ENCODE measurements at regions not wholly inside any gene's neighbourhood (a gene's known extent, or its start where the extent isn't known, plus 50 kb on each side); places are given as distances from the start of the nearest gene placed in this dataset.

GRCh38 chr6:154885214-154885613, 109.9 kb upstream of the TIAM2 start:
- Histone ChIP-seq H3K79me2 (ENCODE audit: control insufficient read depth, insufficient read depth, low read length) (no peaks in the 10 kb centered on the region), H3K4me3 (no peak overlapping the region), H3K9ac (ENCODE audit: control insufficient read depth, insufficient read depth, low read length) (no peak overlapping the region), H3K36me3 (ENCODE audit: control insufficient read depth in 2 of 2, insufficient read depth in 2 of 2, low read length in 1 of 2) (no peaks in the 10 kb centered on the region), H3K27me3 (replicated peaks in 1 of 2; ENCODE audit: control insufficient read depth in 2 of 2, insufficient read depth in 2 of 2, low read length in 1 of 2) (no peaks in the 10 kb centered on the region), H3K4me2 (ENCODE audit: control insufficient read depth, insufficient read depth) (no peak overlapping the region), H3K27ac (ENCODE audit: control insufficient read depth, insufficient read depth) (no peak overlapping the region), H4K20me1 (ENCODE audit: control insufficient read depth, insufficient read depth) (no peaks in the 10 kb centered on the region), H2AFZ (ENCODE audit: control insufficient read depth, low read depth, low read length) (no peak overlapping the region), H3K9me3 (replicated peaks; ENCODE audit: control insufficient read depth, insufficient read depth, low read length) (no peaks in the 10 kb centered on the region), H3K4me1 (ENCODE audit: control insufficient read depth, insufficient read depth, low read length) (no peaks in the 10 kb centered on the region)
- ChIA-PET RAD21 (ENCODE audit: unreplicated experiment) (no interaction called here), POLR2A (no interaction called here), SMC1A (ENCODE audit: uncharacterized antibody, unreplicated experiment) (no interaction called here), CTCF (no interaction called here)
- BruUV-seq (replicated peaks) = no TSS peak
- DNase-seq (ENCODE audit: low read depth, low spot score) (no peak), ATAC-seq (no peak), FAIRE-seq (no peak)
- intact Hi-C loops (cut with micrococcal nuclease; ENCODE audit: unreplicated experiment) (no loop called here), in situ Hi-C loops (cut with MboI) (no loop called here)
- 71% methylated on average over 2 of the region's 2 CpGs for WGBS (ENCODE audit: insufficient coverage, insufficient replicate concordance, low lambda C conversion rate, missing lambda C conversion rate)
- TF ChIP-seq IRF3 (IDR thresholded peaks at IDR 0.05) (no peak), MEF2B (IDR thresholded peaks at IDR 0.05; ENCODE audit: partially characterized antibody, poor library complexity, severe bottlenecking) (no peak), CREB1 (IDR thresholded peaks at IDR 0.05; ENCODE audit: low read depth) (no peak), MAX (IDR thresholded peaks at IDR 0.05; ENCODE audit: low read depth, low read length) (no peak), TCF3 (IDR thresholded peaks at IDR 0.05; ENCODE audit: borderline replicate concordance, insufficient read depth, low read depth, low read length) (no peak), POU2F2 (IDR thresholded peaks at IDR 0.05; ENCODE audit: borderline replicate concordance, low read depth, low read length) (no peak), TCF7 (IDR thresholded peaks at IDR 0.05; ENCODE audit: borderline replicate concordance) (no peak), MTA2 (IDR thresholded peaks at IDR 0.05; ENCODE audit: low read depth) (no peak), CHD2 (IDR thresholded peaks at IDR 0.05; ENCODE audit: borderline replicate concordance, low read depth, low read length) (no peak), KLF5 (IDR thresholded peaks at IDR 0.05; ENCODE audit: partially characterized antibody) (no peak), ETV6 (conservative IDR thresholded peaks at IDR 0.05 in 1 of 2, IDR thresholded peaks at IDR 0.05 in 1 of 2; ENCODE audit: borderline replicate concordance in 1 of 2, low read depth in 1 of 2) (no peak), SRF (IDR thresholded peaks at IDR 0.05; ENCODE audit: low read depth in 2 of 2, low read length in 2 of 2) (no peak), MEF2A (IDR thresholded peaks at IDR 0.05; ENCODE audit: insufficient read depth, low read depth, low read length) (no peak), BHLHE40 (IDR thresholded peaks at IDR 0.05; ENCODE audit: borderline replicate concordance in 1 of 2, low read depth in 2 of 2, low read length in 1 of 2) (no peak)

Data from GM12878 (cell line).